RWPE1 (cell line): ENCODE measurements at regions not wholly inside any gene's neighbourhood (a gene's known extent, or its start where the extent isn't known, plus 50 kb on each side); places are given as distances from the start of the nearest gene placed in this dataset.
"Not testable (repeated sequence)": the region's sequence is repeated elsewhere in the genome, so short reads cannot be mapped to it uniquely, and the experiment has no call there.

Source experiments
- CTCF ChIA-PET: fragments of 350-600 bp; sonication (Branson Sonifier 250); formaldehyde crosslinking; extraction: SDS; loops from one replicate; lab custom pipeline; 2021; lab: Yijun Ruan, JAX
- POLR2A ChIA-PET: fragments of 400-600 bp; formaldehyde crosslinking; extraction: SDS; loops from one replicate; lab custom pipeline; 2020; ENCODE audit warnings: antibody characterized with exemption; ENCODE audit not compliant: low non-redundant PET; lab: Yijun Ruan, JAX
- DNase-seq: peaks from one replicate; pipeline ENCODE4 v3.0.0; 2012; ENCODE audit warnings: low spot score
- H3K27ac ChIP-seq: fragments of 450-650 bp; 2 replicates; pipeline ENCODE4 v1.5.1; 2017
- TF ChIP-seq, protein P1 (sequence below): fragments of 450-650 bp; conservative IDR thresholded peaks from 2 replicates; pipeline ENCODE4 v1.5.1; 2017; ENCODE audit warnings: low read depth, mild to moderate bottlenecking

DNA sequence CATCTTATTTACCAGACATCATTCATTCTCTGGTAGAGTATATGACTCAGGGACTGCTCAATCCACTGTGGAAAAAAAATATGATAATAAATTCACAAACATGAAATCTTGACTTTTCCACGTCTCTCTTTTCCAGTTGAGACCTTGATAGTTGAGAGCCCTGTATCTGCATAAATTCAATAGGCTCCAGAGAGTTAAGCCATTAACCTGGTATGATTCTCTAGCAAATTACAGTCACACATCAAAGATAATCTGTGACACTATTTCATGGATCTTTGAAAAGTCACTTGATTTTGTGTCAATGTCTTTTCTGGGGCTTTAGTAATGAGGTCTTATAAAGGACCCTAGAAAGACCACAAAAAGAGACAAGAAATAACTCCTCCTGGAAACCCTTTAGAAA is 154.2 kb upstream of the FOXG1 start:
- H3K27ac ChIP-seq, result no peak overlapping the region
- POLR2A ChIA-PET, result no interaction called here
- TF ChIP-seq, protein P1, sequence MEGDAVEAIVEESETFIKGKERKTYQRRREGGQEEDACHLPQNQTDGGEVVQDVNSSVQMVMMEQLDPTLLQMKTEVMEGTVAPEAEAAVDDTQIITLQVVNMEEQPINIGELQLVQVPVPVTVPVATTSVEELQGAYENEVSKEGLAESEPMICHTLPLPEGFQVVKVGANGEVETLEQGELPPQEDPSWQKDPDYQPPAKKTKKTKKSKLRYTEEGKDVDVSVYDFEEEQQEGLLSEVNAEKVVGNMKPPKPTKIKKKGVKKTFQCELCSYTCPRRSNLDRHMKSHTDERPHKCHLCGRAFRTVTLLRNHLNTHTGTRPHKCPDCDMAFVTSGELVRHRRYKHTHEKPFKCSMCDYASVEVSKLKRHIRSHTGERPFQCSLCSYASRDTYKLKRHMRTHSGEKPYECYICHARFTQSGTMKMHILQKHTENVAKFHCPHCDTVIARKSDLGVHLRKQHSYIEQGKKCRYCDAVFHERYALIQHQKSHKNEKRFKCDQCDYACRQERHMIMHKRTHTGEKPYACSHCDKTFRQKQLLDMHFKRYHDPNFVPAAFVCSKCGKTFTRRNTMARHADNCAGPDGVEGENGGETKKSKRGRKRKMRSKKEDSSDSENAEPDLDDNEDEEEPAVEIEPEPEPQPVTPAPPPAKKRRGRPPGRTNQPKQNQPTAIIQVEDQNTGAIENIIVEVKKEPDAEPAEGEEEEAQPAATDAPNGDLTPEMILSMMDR, result no peak
- no peak for DNase-seq
- CTCF ChIA-PET, result no interaction called here

DNA sequence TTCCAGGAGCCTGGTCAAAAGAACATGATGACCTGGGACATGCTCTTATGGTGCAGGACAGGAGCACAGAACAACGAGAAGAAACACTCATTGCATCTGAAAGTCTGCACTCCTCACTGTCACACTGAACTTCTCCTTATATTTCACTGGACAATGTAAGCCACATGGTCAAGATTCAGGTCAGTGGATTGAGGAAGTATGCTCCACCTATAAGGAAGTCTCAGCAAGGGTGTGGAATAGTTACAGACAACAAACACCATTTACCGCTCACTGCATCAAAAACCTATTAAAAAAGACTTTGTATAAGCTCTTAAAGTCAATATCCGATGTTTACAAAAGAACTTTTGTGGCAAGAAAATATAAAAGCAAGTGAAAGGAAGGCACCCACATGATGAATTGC is 153.1 kb upstream of the FOXG1 start:
- H3K27ac ChIP-seq, result no peak overlapping the region
- POLR2A ChIA-PET, result no interaction called here
- TF ChIP-seq, protein P1, result no peak
- CTCF ChIA-PET, result no interaction called here
- no peak for DNase-seq

DNA sequence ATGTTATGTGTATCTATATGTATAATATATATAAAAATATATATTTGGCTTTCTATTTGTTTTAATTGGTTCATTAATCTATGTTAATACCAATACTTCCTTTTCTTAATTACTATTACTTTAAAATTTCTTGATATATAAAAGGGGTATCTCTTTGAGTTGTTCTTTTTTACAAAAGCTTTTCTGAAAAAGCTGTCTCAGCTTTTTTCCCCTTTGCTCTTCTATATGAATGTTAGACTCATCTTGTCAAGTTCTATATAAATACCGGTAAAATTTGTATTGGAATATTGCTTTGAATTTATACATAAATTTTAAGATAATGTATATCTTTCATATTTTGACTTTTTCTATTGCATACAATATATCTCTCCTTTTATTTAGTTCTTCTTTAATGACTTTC is 139.8 kb upstream of the FOXG1 start:
- CTCF ChIA-PET, result no interaction called here
- TF ChIP-seq, protein P1, result no peak

DNA sequence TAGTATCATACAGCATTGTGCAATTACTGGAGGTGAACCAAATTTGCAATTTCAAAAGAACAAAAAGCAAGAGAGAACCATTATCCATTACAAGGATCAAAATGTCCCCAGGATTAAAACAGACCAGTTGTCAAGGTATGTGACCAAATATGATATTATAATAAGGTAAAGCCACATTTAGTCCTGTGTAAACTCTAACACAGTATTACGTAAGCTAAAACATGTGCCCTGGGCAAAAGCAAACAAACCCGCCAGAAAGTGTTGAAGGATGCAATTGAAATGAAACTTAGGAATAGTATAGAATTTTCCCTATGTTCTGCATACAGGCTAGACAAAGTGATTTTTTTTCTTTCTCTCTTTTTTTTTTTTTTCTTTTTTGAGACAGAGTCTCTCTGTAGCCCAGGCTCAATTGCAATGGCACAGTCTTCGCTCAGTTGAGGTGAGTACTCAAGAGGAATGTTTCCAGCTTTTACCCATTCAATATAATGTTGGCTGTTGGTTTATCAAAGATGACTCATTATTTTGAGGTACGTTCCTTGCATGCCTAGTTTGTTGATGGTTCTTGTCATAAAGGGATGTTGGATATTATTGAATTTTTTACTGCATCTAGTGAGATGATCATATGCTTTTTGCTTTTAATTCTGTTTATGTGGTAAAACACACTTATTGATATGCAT is 137.1 kb upstream of the FOXG1 start:
- ChIA-PET CTCF (interaction anchor here (0.5 kb wide), 1 partner anchor 56 kb away, joined by 5 read pairs; no protein-coding TSS in a partner anchor), POLR2A (no interaction called here)
- TF ChIP-seq, protein P1, result no peak
- no peak overlapping the region for H3K27ac ChIP-seq
- DNase-seq, result no peak

More for the DNA sequence above, 139.8 kb upstream of the FOXG1 start:
- POLR2A ChIA-PET, result no interaction called here
- no peak overlapping the region for H3K27ac ChIP-seq
- no peak for DNase-seq

DNA sequence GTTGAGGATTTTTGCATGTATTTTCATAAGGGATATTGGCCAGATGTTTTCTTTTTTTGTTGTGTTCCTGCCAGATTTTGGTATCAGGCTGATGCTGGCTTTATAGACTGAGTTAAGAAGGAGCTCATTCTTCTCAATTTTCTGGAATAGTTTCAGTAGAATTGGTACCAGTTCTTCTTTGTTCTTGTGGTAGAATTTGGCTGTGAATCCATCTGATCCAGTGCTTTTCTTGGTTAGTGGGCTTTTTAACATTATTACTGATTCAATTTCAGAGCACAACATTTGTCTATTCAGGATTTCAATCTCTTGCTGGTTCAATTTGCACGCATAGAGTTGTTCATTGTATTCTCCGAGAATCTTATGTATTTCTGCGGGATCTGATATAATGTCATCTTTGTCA is 136.5 kb upstream of the FOXG1 start:
- POLR2A ChIA-PET, result no interaction called here
- DNase-seq, result no peak
- TF ChIP-seq, protein P1, result no peak
- CTCF ChIA-PET, result no interaction called here
- H3K27ac ChIP-seq, result no peak overlapping the region

DNA sequence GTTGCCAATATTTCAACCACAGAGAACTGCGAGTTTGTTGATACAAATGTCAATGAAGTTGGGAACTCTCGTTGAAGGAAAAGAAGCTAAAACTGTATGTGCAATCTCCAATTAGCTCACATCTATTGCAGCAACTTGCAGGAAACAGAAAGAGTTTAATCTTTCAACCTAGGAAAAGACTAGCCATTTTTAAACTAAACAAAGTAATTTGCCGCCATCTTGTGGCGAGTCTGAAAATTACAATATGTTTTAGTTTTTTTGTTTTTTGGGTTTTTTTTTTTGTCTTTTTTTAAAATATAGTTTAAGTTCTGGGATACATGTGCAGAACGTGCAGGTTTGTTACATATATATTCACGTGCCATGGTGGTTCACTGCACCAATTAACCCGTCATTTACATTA is 131.2 kb upstream of the FOXG1 start:
- CTCF ChIA-PET, result interaction anchor here (0.6 to 0.8 kb wide), 4 partner anchors 18 to 1948 kb away, joined by 3 to 4 read pairs (median 3); no protein-coding TSS in a partner anchor
- H3K27ac ChIP-seq, result no peak overlapping the region
- no peak for DNase-seq
- TF ChIP-seq, protein P1, result peak; percentile 48; the same call in 1 of the 2 replicates
- POLR2A ChIA-PET, result no interaction called here

DNA sequence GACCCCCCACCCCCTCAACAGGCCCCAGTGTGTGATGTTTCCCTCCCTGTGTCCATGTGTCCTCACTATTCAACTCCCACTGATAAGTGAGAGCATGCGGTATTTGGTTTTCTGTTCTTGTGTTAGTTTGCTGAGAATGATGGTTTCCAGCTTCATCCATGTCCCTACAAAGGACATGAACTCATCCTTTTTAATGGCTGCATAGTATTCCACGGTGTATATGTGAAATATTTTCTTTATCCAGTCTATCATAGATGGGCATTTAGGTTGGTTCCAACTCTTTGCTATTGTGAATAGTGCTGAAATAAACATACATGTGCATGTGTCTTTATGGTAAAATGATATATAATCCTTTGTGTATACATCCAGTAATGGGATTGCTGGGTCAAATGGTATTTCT is 130.8 kb upstream of the FOXG1 start:
- CTCF ChIA-PET, POLR2A ChIA-PET, H3K27ac ChIP-seq, DNase-seq: not testable (repeated sequence)

DNA sequence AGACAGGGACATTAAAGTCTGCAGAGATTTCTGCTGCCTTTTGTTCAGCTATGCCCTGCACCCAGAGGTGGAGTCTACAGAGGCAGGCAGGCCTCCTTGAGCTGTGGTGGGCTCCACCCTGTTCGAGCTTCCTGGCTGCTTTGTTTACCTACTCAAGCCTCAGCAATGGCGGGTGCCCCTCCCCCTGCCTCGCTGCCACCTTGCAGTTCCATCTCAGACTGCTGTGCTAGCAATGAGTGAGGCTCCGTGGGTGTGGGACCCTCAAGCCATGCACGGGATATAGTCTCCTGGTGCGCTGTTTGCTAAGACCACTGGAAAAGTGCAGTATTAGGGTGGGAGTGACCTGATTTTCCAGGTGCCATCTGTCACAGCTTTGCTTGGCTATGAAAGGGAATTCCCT is 125.4 kb upstream of the FOXG1 start:
- CTCF ChIA-PET, POLR2A ChIA-PET, H3K27ac ChIP-seq, DNase-seq: not testable (repeated sequence)
